A673 (cell line): ENCODE measurements at regions not wholly inside any gene's neighbourhood (a gene's known extent, or its start where the extent isn't known, plus 50 kb on each side); places are given as distances from the start of the nearest gene placed in this dataset.

ENCODE experiments used
- CTCF ChIP-seq: fragments of 300-800, 200-600 bp; sonication (generic); conservative IDR thresholded peaks from 2 replicates; pipeline ENCODE4 v1.5.1; 2017; ENCODE audit warnings: low read depth, mild to moderate bottlenecking, antibody characterized with exemption, low read length, moderate library complexity, mixed read lengths
- EZH2 ChIP-seq: fragments of 200-600 bp; sonication (generic); IDR thresholded peaks from 2 replicates; pipeline ENCODE4 v1.6.1; 2017; ENCODE audit warnings: borderline replicate concordance, low read depth, mild to moderate bottlenecking, mixed read lengths, antibody characterized with exemption, low read length; ENCODE audit not compliant: poor library complexity, severe bottlenecking

GRCh38 chr3:76242886-76243753, 457.8 kb upstream of the ZNF717 start:
- TF ChIP-seq EZH2: no peak
- TF ChIP-seq CTCF: no peak
